ENCODE measurements at regions not wholly inside any gene's neighbourhood (a gene's known extent, or its start where the extent isn't known, plus 50 kb on each side); places are given as distances from the start of the nearest gene placed in this dataset.

DNA sequence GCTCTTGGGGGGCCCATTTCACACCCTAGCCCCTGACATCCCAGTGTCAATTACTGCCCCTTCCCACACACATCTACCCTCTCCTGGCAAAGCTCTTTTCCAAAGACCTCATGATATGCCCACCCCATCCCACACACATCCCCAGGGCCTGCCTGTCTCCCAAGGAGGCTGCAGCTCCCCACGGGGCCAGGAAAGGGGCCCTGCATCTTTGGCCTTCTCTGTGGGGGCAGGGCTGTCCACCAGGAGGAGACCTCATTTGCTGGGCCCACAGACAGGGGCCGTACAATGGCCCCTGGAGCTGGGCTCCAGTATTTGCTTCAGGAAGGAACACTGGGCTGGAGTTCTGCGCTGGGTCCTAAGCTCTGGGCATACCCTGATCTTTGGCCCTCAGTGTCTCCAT is 65.6 kb upstream of the RUNX3 start:
- TF ChIP-seq, protein P1, sequence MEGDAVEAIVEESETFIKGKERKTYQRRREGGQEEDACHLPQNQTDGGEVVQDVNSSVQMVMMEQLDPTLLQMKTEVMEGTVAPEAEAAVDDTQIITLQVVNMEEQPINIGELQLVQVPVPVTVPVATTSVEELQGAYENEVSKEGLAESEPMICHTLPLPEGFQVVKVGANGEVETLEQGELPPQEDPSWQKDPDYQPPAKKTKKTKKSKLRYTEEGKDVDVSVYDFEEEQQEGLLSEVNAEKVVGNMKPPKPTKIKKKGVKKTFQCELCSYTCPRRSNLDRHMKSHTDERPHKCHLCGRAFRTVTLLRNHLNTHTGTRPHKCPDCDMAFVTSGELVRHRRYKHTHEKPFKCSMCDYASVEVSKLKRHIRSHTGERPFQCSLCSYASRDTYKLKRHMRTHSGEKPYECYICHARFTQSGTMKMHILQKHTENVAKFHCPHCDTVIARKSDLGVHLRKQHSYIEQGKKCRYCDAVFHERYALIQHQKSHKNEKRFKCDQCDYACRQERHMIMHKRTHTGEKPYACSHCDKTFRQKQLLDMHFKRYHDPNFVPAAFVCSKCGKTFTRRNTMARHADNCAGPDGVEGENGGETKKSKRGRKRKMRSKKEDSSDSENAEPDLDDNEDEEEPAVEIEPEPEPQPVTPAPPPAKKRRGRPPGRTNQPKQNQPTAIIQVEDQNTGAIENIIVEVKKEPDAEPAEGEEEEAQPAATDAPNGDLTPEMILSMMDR (IDR thresholded peaks at IDR 0.05) = no peak
- TF ChIP-seq POLR2A (IDR thresholded peaks at IDR 0.05) = no peak
